Stimulated activated CD8-positive, alpha-beta memory T cell treated with anti-CD3 and anti-CD28 coated beads, Interleukin-7, amount 100 ng/mL, for 24 hours (primary cell): ENCODE measurements at regions not wholly inside any gene's neighbourhood (a gene's known extent, or its start where the extent isn't known, plus 50 kb on each side); places are given as distances from the start of the nearest gene placed in this dataset.
"Not testable (repeated sequence)": the region's sequence is repeated elsewhere in the genome, so short reads cannot be mapped to it uniquely, and the experiment has no call there.

Experiments
- DNase-seq: peaks from one replicate; pipeline ENCODE4 v3.0.0-alpha.2; 2020; ENCODE audit warnings: low read depth

DNA sequence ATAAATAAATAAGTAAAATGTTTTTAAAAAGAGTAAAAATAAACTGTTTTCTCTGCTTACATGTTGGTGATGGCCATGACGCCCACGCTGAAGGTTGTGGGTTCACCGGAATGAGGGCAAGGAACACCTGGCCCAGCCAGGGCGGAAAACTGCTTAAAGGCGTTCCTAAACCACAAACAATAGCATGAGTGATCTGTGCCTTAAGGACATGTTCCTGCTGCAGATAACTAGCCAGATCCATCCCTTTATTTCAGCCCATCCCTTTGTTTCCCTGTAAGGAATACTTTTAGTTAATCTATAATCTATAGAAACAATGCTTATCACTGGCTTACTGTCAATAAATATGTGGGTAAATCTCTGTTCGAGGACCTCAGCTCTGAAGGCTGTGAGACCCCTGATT lies 63.3 kb upstream of the CEP78 start:
- not testable (repeated sequence) for DNase-seq

DNA sequence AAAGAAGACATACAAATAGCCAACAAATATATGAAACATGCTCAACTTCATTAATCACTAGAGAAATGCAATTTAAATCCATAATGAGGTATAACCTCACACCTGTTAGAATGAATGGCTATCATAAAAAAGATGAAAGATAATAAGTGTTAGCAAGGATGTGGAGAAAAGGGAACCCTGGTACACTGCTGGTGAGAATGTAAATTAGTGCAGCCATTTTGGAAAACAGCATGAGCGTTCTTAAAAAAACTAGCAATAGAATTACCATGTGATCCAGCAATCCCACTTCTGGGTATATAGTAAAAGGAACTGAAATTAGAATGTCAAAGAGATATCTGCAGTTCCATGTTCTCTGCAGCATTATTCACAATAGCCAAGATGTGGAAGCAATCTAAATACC lies 64.2 kb upstream of the CEP78 start:
- DNase-seq: no peak

DNA sequence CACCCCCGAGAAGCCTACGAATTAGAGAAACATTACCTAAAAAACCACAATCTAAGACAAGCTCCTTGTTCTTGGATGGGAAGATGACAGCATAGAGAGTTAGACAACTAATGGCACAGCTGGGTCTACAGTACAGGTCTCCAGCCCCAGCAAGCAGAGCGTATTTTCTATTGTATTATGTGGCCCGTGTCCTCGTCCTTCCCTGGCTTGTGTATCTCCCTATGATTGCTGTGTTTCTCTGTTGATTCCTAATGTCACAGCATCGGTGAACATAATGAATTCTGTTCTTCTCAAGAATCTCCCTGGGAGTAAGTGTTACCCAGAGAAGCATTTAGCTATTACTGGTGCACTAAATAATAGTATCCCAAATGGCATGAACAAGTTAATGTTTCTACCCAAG lies 66.8 kb upstream of the CEP78 start:
- no peak for DNase-seq

DNA sequence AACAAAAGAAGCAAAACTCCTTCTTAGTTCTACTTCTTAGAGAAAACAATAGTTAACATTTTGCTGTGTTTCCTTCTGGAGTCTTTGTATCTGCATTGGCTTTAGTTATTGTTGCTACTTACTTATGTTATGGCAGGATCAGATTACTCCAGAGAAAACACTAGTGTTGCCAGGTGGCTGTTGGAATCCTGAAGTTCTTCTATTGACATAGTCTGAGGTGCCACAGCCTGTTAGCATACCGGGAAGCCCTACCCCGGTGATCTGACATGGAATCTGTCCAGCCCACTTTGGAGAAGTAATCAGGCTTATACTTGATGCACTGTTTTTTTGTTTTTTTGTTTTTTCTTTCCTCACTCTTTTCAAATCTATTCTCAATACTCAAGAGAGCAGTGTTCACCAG lies 68.5 kb upstream of the CEP78 start:
- DNase-seq: no peak

DNA sequence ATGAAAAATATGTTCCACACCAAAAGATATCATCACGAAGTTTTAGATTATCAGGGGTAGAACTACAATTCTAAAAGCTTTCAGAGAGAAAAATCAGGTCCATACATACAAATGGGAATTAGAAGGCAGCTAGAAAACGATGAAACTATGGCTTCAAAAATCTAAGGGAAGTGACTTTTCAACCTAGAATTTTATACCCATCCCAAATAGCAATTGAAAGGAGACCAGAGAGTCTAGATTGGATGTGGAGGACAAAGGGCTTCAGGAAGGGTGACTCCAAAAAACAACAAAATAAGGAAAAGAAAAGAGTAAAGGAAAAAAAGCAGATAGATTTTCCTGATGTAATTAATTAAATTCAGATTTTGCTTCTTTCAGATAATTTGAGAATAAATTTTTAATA lies 72.0 kb upstream of the CEP78 start:
- no peak for DNase-seq

DNA sequence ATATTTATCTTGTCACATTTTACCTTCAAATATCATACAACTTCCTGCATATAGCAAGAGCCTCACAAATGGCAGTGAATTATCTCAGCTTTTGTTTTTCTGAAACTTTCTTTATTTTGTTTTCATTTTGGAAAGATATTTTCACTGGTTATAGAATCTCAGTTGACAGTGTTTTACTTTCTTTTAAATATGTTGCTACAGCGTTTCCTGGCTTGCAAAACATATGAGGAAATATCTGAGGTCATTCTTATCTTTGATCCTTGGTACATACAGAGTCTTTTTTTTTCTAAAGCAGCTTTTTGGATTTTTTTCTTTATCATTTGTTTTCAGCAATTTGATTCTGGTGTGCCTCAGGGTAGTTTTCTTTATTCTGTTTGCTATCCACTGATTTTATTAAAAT lies 77.6 kb upstream of the CEP78 start:
- DNase-seq: no peak

DNA sequence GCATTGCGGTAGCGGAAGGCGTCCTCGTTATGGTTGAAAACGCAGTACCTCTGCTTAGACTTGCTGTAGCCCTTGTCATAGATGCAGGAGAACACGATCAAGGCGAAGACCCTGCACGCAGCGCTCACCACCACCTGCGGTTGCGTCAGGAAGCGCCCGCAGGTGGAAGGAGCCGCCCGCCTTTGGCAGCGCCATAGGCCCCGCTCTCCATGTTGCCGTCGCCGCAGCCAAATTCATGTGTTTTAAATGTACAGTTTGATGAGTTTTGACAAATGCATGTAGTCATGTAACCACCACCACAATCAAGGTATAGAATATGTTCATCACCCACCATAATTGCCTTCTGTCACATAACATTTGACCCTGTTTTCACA lies 84.9 kb upstream of the CEP78 start:
- DNase-seq: no peak

DNA sequence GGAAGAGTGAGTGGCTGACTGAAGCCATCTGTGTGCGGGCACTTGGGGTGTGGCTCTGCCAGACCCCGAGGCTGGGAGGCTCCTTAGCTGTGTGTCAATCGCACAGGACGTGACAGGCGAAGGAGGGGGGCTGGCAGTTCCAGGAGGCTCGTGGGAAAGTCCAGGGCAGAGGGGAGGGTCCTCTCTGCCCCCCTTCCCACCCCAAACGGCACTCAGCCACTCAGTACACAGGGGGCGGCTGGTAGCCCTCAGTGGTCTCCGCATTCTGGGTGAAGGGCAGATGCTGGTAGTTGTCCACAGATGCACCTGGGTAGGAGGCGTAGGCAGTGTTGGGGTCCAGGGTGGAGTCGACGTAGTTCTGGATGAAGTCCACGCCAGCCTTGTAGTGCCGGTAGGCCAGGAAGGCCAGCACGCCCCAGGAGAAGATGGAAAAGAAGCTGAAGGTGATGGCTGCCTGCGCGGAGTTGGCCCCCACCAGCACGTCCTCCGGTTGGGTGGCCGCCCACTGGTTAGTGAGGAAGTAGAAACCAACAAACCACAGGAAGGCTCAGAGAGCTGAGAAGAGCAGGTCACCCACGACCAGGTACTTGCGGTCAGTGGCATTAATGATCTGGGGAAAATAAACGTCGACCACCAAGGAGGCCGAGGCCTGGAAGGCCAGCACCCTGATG lies 85.4 kb upstream of the CEP78 start:
- DNase-seq: no peak

DNA sequence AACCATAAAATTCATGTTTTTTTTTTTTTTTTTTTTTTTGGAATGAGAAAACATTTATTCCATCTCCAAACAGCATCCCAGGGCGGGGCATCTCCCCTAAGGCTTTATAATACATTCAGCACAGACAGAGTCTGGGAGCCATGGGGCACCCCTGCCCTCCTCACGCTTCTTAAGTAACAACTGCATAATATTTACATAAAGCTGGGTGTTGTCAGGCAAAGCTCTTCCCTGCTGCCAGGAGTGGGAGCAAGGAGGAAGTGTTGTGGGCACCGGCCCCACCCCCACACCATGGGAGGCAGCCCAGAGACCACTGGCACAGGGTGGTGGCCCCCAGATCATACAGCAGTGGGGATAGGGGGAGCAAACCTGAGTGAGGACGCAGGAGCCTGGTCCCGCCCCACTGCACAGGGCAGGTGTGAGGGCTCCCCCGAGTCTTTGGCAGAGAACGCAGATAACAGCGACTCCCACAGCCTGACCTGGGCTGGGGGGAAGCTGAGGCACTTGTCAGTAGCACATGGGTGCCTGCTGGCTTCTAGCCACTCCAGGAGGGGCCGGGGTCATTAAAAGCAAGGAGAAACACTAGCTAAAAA lies 86.1 kb upstream of the CEP78 start:
- DNase-seq: no peak

DNA sequence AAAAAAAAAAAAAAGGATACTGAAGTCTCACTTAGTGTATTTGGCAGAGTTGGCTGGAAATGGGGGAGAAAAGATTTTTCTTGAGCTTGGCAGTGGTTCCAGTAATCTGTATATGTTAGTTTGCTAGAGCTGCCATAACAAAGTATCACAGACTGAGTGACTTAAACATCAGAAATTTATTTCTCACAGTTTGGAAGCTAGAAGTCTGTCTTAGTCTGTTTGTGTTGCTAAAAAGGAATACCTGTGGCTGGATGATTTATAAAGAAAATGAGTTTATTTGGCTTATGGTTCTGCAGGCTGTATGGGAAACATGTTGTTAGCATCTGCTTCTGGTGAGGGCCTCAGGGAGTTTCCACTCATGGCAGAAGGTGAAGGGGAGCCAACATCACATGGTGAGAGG lies 89.6 kb upstream of the CEP78 start:
- DNase-seq: no peak

DNA sequence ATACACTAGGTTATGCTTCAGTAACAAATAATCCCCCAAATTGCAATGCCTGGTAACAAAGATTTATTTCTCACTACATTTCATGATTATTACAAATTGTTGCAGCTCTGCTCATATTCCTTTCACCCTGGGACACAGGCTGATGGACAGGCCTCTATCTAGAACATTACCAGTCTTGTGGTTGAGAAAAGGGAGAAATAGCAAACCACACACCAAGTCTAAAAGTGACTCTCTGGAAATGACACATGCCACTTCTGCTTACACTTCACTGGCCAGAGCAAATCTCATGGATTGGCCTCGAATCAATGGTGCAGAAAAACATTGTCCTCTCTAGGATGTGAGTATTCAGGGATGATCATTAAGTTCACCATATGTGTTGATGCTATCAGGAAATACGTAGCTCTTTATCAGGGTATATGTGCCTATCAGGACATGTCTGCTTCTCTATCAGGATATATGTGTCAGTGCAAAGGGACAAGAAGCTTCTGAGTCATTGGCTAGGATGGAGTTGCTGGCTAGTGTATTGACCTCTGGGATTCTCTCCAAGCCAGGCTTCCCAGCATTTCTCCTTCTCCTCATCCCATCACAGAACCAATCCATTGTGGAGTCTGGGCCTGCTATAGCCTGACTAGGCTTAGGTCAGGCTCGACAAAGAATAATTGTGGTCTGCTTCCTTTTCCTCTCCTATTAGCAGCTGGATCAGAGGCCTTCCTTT lies 91.1 kb upstream of the CEP78 start:
- DNase-seq: no peak

DNA sequence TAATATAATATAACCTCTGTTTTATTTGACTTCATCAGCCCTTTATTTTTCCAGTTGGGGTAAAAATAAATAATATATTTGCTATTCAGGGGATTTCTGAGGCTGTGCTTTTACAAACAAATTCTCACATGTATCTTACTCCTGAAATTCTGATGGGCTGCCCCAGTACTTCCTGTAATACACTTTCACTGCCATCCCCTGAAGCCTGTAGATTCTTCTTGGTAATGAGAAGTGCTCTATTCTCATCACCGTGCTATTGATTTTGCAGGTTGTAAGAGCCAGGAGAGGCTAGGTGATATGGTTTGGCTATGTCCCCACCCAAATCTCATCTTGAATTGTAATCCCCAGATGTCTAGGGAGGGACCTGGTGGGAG lies 91.9 kb upstream of the CEP78 start:
- no peak for DNase-seq

DNA sequence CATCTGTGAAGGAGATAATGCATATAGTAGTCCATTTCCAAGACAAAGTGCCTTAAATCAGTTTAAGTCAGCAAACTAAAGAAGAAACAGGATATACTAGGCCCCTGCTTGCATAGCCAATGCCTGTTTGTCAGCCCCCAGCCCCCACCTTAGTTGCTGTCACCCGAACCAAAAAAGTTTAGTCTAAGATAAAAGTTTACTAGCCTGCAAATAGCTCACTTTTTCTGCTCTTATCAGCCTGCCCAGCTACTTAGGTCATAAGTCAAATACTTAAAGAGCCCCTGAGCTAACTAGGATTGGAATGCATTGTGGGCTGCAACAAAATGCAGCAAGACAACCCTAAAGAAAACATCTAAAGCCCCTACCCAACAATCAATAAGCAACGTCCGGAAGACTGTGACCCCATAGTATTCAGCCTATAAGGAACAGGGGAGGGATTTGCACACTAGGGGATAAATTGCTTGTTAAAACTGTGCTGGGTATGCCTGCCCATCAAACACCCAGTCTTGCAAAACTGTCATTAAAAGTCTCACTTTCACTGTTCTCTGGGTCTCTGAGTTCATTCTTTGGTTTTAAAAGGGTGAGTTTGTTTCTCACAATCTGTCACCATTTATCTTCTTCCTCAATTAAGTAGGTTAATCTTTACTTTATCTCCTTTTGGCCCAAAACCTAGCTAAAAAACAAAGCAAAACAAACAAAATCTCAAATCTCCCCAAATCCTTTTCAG lies 92.4 kb upstream of the CEP78 start:
- DNase-seq: no peak

DNA sequence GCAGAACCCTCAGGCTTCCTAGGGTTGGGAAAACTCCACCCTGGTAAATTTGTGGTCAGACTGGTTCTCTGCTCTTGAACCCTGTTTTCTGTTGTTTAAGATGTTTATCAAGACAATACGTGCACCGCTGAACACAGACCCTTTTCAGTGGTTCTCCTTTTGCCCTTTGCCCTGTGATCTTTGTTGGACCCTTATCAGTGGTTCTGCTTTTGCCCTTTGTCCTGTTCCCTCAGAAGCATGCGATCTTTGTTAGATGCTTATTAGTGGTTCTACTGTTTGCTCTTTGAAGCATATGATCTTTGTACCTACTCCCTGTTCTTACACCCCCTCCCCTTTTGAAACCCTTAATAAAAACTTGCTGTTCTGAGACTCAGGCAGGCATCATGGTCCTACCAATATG lies 93.6 kb upstream of the CEP78 start:
- not testable (repeated sequence) for DNase-seq

DNA sequence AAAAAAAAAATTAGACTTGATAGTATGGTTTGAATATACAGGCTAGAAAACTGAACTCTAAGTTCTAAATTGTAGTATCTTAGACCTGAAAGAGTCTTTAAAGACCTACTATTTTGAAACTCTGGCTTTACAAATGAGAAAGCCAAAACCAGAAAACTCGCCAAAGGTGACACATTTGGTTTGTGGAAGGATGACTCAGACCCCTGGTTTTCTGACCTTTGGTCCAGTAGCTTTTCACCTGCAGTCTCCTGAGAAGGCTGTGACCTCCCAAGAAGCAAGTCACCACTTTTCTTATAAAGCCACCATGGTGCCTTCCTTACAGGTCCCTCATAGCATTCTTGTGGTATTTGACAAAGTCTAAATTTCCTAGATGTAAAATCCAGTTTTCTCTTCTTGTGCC lies 102.1 kb upstream of the CEP78 start:
- no peak for DNase-seq

DNA sequence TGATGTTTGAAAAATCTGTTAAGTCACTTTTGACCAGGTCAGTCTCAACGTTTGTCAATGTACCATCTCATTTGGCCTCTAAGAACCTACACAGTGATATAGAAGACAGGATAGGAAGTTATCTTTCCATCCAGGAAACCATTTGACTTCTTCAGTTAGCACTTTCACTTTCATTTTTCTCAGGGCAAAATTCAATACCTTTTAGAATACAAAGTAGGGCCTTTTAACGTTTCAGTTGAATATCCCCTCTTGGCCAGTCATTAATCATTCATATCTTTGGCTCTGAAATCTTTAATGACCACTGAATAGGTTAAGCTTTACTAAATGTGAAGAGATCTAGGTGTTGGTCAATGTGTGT lies 101.1 kb upstream of the GNAQ start:
- no peak for DNase-seq

DNA sequence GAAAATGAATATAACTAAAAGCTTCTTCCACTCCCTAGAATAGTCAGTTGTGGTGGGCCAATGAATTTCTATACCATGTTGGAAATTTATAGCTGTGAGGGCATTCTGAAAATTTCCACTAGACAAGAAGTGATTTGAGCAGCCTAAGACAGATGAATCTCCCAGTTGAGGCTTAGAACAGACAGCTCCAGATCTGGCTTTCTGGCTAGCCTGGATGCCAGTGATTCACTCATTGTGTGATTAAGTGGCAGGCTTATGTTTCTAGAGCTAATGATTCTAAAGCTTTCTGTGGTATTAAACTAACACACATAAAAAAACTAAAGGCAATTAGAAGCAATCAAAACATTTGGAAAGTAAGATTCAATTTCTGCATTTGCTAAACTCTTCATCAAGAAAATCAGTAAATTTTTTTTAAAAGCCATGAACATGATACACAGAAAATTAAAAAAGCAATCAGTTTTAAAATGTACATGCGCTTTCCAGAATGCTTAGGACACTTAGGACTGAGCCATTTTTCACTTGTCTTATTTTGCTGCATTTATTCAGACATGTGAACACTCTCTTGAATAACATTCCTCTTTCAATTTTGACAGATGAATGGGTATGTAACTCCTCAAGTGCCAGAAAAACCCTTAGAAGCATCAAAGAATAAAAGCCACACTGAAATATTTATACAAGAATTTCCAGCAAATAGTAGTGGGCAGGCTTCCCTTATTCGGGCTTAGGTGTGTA lies 100.5 kb upstream of the GNAQ start:
- DNase-seq: no peak

DNA sequence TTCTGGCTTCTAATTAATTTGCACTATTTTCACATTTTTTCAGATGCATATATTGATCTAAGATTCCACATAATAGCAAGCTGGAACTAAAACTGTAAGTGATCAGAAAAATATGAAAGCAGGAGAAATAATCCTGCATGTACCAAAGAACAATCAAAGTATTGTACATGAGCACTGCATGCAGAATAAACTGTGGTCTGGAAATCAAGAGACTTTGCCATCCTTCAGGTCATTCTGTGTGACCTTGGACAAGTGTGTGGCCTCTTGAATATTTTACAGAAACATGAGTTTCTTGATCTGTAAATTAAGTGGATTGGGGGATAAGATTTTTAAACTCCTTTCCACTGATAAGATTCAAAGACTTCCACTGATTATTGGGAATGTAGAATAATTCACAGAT lies 99.2 kb upstream of the GNAQ start:
- no peak for DNase-seq

DNA sequence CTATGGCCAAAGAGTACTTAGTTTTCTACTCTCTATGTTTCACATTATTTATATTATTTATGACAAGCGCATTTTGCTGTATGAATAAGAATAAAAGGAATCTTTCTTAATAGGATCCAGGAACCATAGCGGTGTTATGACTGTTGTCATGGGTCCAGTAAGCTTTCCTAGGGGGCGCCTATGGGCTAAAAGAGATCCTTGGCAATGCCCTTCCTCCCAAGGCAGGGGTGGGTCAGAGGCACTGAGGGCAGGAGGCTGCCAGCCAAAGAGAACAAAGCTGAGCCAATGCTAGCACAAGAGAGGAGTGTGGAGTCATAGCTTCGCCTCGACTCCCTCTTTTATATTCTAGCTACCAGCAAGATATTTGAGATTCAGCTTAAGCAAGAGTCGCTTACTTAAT lies 98.4 kb upstream of the GNAQ start:
- no peak for DNase-seq

DNA sequence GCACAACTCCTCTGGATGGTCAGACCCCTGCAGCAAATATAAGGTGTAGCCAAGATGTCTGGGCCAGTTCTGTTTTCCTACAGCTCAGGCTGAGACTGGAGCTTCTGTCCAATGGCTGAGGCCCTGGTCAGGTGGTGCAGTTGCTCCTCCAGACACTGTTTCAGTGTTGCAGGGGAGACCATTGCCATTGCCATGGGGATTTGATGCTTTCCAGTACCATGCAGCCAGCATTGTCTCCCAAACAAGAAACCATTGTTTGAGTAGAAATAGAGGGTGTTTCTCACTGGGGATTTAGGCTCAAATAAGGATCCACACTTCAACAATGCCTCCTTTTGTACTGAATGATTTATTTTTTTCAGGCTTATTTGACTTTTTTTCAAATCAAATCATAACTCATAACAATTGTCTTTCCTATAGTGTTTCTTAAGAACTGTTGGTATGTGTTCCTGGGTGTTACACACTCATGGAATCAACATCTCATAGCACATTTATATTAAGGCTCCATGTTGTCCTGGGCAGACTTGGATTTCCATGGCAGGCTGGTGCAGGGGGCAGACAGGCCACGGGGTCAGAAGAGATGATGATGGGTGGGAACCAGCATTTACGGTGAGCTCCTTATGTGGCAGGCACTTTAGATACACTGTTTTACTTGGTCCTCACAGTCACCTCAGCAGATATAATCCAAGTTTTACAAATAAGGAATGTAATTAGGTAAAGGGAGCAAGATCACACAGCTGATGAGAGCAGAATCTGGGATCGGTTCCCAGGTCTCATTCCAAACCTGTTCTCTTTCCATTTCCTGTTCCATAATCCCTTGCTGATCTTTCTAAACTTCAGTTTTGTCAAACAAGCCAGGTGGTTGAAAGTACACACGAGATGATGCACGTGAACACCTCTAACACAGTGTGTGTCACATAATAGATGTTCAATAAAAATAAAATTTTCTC lies 95.9 kb upstream of the GNAQ start:
- no peak for DNase-seq

DNA sequence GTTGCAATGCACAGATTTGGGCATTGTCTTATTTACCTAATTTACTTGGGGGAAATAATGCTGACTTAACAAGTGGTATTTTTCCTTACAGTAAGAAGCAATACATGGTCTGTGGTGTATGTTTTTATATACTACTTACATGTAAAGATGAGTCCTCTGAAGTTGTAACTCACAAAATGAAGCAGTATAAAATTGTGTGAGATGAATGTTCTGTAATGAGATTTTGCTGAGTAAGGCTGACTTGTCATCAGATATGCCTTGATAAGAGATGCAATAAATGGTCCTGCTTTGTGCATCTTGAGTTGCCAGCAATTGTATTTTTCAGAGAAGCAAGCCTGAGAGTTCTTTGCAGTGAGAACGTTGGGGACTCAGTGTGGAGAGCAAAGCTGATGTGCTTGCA lies 92.2 kb upstream of the GNAQ start:
- no peak for DNase-seq
